ENCODE measurements at regions not wholly inside any gene's neighbourhood (a gene's known extent, or its start where the extent isn't known, plus 50 kb on each side); places are given as distances from the start of the nearest gene placed in this dataset.

DNA sequence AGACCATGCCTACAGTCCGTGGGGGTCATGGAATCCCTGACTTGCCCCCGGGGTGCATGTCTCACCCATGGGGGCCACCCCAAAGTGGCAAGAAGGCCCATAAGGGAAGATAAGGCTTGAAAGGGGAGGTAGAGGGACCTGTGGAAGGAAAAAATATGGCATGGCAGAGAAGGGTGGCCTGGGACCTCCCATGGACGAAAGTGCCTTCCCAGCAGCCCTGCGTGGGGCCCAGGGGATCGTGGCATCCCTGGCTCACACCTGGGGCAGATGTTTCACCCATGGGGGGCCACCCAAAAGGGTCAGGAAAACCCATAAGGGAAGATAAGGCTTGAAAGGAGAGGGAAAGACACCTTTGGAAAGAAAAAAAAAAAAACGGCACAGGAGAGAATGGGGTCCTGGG, 264.6 kb downstream of the ALG10 start:
- DNase-seq: peak in 1 of 4 donors; percentile 23
- ATAC-seq: no peak
- H3K36me3 ChIP-seq: no peaks in the 10 kb centered on the region
- no peaks in the 10 kb centered on the region for H3K4me1 ChIP-seq
- H3K9me3 ChIP-seq: peaks cover 0 to 100% of the 10 kb centered on the region in 2 donors
- intact Hi-C loops (cut with DNase I): no loop called here
- TF ChIP-seq, protein P1, sequence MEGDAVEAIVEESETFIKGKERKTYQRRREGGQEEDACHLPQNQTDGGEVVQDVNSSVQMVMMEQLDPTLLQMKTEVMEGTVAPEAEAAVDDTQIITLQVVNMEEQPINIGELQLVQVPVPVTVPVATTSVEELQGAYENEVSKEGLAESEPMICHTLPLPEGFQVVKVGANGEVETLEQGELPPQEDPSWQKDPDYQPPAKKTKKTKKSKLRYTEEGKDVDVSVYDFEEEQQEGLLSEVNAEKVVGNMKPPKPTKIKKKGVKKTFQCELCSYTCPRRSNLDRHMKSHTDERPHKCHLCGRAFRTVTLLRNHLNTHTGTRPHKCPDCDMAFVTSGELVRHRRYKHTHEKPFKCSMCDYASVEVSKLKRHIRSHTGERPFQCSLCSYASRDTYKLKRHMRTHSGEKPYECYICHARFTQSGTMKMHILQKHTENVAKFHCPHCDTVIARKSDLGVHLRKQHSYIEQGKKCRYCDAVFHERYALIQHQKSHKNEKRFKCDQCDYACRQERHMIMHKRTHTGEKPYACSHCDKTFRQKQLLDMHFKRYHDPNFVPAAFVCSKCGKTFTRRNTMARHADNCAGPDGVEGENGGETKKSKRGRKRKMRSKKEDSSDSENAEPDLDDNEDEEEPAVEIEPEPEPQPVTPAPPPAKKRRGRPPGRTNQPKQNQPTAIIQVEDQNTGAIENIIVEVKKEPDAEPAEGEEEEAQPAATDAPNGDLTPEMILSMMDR (IDR thresholded peaks at IDR 0.05): no peak
- no peak overlapping the region for H3K4me3 ChIP-seq
- H3K27ac ChIP-seq: no peak overlapping the region
- no peaks in the 10 kb centered on the region for H3K27me3 ChIP-seq

DNA sequence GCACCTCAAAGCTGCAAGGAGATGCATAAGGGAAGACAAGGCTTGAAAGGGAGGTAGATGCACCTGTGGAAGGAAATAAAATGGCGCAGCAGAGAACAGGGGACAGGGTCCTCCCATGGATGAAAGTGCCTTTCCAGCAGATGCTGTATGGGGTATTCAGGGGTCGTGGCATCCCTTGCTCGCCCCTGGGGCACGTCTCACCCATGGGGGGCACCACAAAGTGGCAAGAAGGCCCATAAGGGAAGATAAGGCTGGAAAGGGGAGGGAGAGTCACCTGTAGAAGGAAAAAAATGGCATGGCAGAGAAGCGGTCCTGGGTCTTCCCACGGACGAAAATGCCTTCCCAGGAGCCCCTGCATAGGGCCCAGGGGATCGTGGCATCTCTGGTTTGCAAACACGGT, 265.1 kb downstream of the ALG10 start:
- no peak for DNase-seq
- TF ChIP-seq, protein P1 (IDR thresholded peaks at IDR 0.05): no peak
- Histone ChIP-seq H3K4me1 (no peaks in the 10 kb centered on the region), H3K9me3 (peaks cover 0 to 100% of the 10 kb centered on the region in 2 donors), H3K27me3 (no peaks in the 10 kb centered on the region), H3K27ac (no peak overlapping the region), H3K4me3 (no peak overlapping the region), H3K36me3 (no peaks in the 10 kb centered on the region)
- intact Hi-C loops (cut with DNase I): no loop called here
- no peak for ATAC-seq

GRCh38 chr12:34287986-34288962, 266.0 kb downstream of the ALG10 start:
- ATAC-seq (no peak), DNase-seq (peak in 1 of 4 donors; percentile 33)
- TF ChIP-seq, protein P1 (IDR thresholded peaks at IDR 0.05): no peak
- H3K9me3 ChIP-seq: peaks cover 0 to 100% of the 10 kb centered on the region in 2 donors
- H3K36me3 ChIP-seq: no peaks in the 10 kb centered on the region
- intact Hi-C loops (cut with DNase I): no loop called here
- no peaks in the 10 kb centered on the region for H3K4me1 ChIP-seq
- H3K4me3 ChIP-seq: no peak overlapping the region
- no peaks in the 10 kb centered on the region for H3K27me3 ChIP-seq
- H3K27ac ChIP-seq: no peak overlapping the region

DNA sequence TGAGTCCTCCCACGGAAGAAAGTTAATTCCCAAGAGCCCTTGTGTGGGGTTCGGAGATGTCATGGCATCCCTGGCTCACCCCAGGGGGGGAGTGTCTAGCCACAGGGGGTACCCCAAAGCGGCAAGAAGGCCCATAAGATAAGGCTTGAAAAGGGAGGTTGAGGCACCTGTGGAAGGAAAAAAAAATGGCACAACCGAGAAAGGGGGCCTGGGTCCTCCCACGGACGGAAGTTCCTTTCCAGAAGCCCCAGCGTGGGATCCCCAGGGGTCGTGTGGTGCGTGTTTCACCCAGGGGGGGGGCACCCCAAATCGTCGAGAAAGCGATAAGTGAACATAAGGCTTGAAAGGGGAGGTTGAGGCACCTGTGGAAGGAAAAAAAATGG, 266.7 kb downstream of the ALG10 start:
- TF ChIP-seq, protein P1 (IDR thresholded peaks at IDR 0.05): no peak
- Histone ChIP-seq H3K4me3 (no peak overlapping the region), H3K27ac (no peak overlapping the region), H3K4me1 (no peaks in the 10 kb centered on the region), H3K27me3 (no peaks in the 10 kb centered on the region), H3K36me3 (no peaks in the 10 kb centered on the region), H3K9me3 (peaks cover 0 to 100% of the 10 kb centered on the region in 2 donors)
- intact Hi-C loops (cut with DNase I): no loop called here
- ATAC-seq (no peak), DNase-seq (peak in 1 of 4 donors; percentile 49)
